ENCODE measurements at regions not wholly inside any gene's neighbourhood (a gene's known extent, or its start where the extent isn't known, plus 50 kb on each side); places are given as distances from the start of the nearest gene placed in this dataset.
"Not testable (repeated sequence)": the region's sequence is repeated elsewhere in the genome, so short reads cannot be mapped to it uniquely, and the experiment has no call there.

DNA sequence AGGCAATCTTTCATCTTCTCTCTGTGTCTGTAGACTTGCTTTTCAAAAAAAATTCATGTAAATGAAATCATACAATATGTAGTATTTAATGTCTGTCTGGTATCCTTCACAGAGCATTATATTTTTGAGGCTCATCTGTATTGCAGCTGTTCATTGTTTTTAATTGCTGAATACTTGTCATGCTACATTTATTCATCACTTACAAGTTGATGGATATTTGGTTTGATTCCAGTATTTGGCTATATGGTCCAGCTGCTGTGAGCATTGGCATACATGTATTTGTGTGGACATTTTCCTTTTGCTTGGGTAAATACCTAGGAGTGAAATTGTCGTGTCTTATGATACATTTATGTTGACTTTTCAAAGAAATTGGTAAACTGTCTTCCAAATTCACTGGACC lies 441.4 kb downstream of the DCDC2C start:
- no peak for DNase-seq

DNA sequence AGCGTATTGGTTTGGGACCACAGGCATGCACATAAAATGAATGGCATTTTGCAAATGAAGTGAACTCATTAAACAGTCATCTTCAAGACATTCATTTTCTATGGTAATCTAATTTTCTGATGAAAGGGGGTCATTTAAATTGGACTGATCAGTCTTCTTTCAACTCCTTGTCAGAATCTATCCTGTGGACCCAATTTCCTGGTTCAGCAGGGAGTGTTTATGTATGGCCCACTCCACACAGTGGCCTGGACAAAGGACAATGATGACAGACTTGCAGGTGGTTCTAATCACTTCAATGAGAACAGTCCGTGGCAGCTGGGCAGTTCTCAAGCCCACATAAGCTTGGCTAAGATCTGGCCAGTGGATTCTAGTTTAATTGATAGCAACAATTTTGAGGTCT lies 448.1 kb downstream of the DCDC2C start:
- DNase-seq, result no peak

GRCh38 chr2:4152051-4152450 lies 448.7 kb downstream of the DCDC2C start:
- no peak for DNase-seq

GRCh38 chr2:4168834-4169233 lies 465.5 kb downstream of the DCDC2C start:
- no peak for DNase-seq

GRCh38 chr2:4174796-4175195 lies 471.4 kb downstream of the DCDC2C start:
- DNase-seq, result no peak

- no peak for DNase-seq
These were observed 472.0 kb downstream of the DCDC2C start for GRCh38 chr2:4175343-4175742.

DNA sequence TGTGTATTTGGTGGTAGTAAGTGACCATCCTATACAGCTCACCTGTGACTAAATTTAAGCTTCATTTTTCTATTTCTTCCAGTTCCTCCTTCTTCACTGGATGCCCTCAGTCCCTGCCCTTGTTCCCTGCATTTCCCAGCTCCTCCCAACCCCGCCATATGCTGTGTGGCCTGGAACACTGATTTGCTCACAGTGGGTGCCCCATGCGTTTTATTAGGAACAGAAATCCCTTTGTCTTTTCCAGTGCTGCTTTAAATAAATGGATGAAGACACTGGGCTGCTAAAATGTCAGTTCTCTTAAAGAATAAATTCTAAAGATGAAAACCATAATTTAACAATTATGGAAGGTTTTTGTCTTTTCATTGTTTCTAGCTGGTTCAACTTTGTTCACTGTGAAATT lies 477.3 kb downstream of the DCDC2C start:
- no peak for DNase-seq

DNA sequence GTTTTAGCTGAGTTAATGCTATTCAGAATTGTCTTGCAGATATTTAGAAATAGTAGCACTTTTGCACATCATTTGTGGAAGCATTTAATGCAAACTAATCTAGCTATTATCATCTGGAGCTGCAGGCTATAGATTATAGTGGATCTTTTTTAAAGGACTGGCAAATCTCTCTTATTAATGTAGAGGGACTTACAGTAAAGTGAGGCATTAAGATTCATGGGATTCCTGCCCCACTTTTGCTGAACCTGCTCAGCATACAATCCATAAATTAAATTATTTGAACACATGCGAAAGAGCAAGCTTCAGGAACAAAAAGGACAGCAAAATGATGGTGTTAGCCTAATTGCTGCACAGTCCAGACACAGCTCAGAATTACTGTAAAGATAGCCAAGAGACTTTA lies 477.7 kb downstream of the DCDC2C start:
- no peak for DNase-seq

DNA sequence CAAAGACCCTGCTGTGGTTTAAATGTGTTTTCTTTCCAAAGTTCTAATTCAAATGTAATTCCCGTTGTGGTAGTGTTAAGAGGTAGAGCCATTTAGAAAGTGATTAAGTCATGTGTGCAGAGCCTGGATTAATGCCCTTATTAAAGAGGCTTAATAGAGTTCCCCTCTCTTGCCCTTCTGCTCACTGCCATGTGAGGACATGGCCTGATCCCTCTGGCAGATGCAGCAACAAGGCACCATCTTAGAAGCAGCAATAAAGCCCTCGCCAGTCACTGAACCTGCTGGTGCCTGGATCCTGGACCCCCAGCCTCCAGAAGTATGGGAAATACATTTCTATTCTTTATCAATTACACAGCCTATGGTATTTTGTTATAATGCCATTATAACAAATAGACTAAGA lies 485.2 kb downstream of the DCDC2C start:
- no peak for DNase-seq

DNA sequence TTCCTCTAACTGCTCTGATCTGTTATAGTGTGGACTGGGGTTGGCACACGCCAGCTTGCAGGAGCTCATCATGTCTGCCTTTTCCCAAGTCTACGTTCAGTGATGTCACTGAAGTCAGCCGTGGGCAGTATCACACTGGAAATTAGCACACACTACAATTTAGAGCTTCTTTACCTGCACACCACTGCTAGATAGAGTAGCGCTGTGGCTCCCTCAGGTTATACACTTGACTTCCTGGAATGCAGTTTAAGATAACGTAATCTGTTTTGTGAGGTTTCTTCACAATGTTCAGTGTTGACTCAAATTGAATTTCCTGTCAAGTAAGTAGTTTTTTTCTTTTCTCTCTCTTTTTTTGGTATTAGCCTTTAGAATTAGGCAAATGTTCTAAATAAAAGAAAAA lies 487.2 kb downstream of the DCDC2C start:
- no peak for DNase-seq

DNA sequence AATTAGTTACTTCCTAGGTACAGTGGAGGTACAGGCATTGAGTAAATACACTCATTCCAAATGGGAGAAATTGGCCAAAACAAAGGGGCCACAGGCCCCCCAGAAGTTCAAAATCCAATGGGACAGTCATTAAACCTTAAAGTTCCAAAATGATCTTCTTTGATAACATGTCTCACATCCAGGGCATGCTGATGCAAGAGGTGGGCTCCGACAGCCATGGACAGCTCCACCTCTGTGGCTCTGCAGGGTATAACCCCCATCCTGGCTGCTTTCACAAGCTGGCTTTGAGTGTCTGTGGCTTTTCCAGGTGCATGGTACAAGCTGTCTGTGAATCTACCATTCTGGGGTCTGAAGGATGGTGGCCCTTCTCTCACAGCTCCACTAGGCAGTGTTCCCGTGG lies 488.7 kb downstream of the DCDC2C start:
- DNase-seq, result no peak

GRCh38 chr2:4214444-4215205 lies 511.2 kb downstream of the DCDC2C start:
- no peak for DNase-seq

DNA sequence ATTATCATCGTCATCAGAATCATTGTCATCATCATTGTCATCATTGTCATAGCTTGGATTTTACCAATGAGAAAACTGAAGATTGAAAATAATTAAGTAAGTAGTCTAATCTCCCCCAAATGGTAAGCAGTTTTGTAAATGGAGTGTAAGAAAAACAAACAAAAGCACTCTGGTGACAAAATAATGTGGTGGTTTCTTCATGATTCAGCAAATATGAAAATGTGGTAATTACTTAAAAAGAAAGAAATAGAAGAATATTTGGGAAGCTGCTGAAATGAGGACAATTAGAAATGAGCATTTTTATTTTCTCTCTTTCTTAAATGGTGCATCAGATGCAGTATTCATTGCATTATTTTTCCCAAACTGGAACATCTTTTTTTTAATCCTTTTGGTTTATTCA lies 514.4 kb downstream of the DCDC2C start:
- DNase-seq, result no peak

- no peak for DNase-seq
These were observed 515.7 kb downstream of the DCDC2C start for GRCh38 chr2:4219101-4219500.

DNA sequence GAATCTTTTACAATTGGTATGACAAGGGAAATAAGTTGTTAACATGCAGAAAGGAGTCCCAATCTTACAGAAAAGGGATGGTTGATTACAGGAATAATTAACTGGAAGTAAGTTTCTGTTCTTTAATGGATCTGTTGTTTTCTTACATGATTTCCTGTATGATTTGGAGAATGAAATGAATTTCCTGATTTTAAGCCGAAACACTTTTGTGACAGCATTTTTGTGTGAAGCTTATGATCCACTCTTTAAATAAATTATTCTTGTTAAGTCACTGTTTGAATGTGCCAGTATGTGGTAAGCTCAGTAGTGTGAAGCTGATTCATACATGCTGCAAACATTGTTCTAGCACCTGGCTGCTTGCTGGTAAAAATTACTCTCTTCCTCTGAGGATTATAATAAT lies 516.2 kb downstream of the DCDC2C start:
- no peak for DNase-seq

DNA sequence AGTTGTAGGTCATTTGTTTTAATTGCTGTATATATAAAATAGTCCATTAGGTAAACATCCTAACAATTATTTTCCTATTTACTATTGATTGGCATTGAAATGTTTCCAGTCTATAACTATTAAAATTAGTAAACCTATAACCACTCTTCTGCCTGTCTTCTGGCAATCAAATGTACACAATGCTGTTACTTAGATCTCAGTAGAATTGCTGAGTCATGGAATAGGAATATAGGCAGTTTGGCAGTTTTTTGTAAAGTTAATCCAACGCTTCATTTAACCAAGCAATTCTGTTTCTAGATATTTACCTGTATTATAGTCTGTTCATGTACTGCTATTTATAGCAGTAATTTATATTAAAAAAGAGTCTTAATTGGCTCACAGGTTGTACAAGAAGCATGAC lies 518.1 kb downstream of the DCDC2C start:
- no peak for DNase-seq

GRCh38 chr2:4221845-4222244 lies 518.5 kb downstream of the DCDC2C start:
- DNase-seq, result no peak

DNA sequence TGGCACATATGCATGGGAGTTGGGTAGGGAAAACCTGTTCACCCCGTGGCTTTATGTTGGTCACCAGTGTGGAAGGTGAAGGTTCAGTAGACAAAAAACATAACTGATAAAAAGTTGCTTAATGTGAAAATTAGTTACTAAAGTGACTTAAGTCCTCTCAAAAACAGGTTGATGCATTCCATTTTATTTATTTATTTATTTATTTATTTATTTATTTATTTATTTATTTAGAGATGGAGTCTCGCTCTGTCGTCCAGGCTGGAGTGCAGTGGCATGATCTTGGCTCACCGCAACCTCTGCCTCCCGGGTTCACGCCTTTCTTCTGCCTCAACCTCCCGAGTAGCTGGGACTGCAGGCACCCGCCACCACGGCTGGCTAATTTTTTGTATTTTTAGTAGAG lies 541.0 kb downstream of the DCDC2C start:
- not testable (repeated sequence) for DNase-seq

- no peak for DNase-seq
These were observed 543.2 kb downstream of the DCDC2C start for GRCh38 chr2:4246364-4247131.

GRCh38 chr2:4247791-4248190 lies 544.4 kb downstream of the DCDC2C start:
- no peak for DNase-seq

DNA sequence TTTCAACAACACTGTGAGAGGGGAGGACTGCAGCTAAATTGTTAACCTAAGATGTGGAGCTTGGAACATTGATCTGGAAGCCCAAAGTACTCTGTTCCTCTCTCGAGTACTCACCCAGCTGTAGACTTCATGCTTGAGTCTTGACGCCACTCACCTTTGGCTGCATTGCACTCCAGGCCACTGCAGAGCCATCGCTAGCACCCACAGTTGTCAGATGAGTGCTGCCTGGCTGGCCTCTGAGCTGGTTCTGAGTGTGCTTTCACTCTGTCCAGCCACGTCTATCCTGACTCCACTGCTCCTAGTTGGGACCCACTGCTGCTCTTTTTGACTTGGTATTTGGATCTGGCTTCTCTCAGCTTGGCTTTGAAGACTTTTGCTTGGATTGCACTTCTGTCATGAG lies 552.1 kb downstream of the DCDC2C start:
- no peak for DNase-seq

GRCh38 chr2:4256351-4256750 lies 553.0 kb downstream of the DCDC2C start:
- no peak for DNase-seq

DNA sequence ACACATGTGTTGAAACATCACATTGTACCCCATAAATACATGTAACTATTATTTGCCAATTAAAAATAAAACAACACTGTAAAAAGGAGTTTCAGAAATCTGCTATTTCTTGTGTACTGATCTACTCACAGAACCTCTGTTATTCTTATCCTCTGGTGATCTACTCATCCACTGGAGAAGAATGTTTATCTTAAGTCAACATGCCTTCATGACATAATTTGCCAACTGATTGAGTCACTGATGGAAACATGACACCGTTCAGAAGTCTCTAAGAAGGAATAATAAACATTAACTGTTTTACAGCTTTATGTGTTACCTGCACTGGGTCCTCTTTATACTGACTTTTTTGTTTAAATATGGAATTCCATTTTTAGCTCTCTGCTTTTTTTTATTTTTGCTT lies 555.2 kb downstream of the DCDC2C start:
- peak in 1 of 2 experiments; percentile 7 for DNase-seq

GRCh38 chr2:4265936-4266335 lies 562.6 kb downstream of the DCDC2C start:
- no peak for DNase-seq

DNA sequence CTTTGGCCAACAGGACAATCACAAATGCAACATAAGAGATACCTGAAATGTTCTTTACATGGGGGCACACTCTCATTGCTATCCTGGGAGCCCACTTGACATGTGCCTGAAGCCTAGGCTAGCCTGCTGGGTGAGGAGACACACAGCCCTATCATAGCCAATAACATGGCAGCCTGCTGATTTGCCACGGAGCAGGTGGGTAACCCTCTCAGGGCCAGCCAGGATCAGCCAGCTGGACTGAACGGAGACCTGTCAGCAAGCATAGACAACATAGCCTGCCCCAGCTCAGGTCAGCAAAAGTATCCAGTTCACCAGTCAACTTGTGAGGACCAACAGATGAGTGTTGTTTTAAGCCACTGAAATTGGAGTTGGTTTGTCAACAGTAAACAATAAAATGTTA lies 566.5 kb downstream of the DCDC2C start:
- no peak for DNase-seq

Measured in NCI-H526 (cell line).